AG04449 (cell line): ENCODE measurements at regions not wholly inside any gene's neighbourhood (a gene's known extent, or its start where the extent isn't known, plus 50 kb on each side); places are given as distances from the start of the nearest gene placed in this dataset.
"Not testable (repeated sequence)": the region's sequence is repeated elsewhere in the genome, so short reads cannot be mapped to it uniquely, and the experiment has no call there.

Experiments used
- CTCF ChIA-PET: fragments of 350-600 bp; formaldehyde crosslinking; extraction: SDS; loops from one replicate; lab custom pipeline; 2021; ENCODE audit warnings: antibody characterized with exemption; lab: Yijun Ruan, JAX
- POLR2A ChIA-PET: fragments of 400-600, 350-600 bp; formaldehyde crosslinking; extraction: SDS; loops from one replicate; lab custom pipeline; 2020; ENCODE audit warnings: antibody characterized with exemption, inconsistent platforms; lab: Yijun Ruan, JAX
- DNase-seq: peaks from one replicate; pipeline ENCODE4 v3.0.0-alpha.2; 2010; ENCODE audit warnings: low read depth, low spot score
- H3K4me3 ChIP-seq: 2 replicates; pipeline ENCODE4 v1.5.1; 2011; ENCODE audit warnings: low read depth, mild to moderate bottlenecking, control low read depth, low read length
- TF ChIP-seq, protein P1 (sequence below): IDR thresholded peaks from one replicate; pipeline ENCODE4 v1.5.1; 2011; ENCODE audit warnings: mild to moderate bottlenecking, moderate library complexity, low read length, control low read depth, inconsistent platforms; ENCODE audit not compliant: insufficient read depth; ENCODE audit errors: missing control alignments

DNA sequence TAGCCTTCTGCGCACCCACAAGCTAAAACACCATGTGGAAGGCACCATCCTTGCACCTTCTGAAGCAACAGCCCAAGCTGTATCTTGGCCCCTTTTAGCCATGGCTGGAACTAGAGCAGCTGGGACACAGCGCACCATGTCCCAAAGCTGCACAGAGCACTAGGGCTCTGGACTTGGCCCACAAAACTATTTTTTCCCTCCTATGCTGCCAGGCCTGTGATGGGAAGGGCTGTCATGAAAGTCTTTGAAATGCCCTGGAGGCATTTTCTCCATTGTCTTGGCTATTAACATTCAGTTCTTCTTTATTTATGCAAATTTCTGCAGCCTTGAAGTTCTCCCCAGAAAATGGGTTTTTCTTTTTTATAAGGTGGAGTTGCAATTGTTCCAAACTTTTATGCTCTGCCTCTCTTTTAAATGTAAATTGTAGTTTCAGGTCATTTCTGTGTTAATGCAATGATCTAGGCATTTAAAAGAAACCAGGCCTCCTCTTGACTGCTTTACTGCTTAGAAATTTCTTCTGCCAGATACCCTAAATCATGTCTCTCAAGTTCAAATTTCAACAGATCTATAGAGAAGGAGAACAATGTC is 996.3 kb downstream of the TAF11L14 start:
- ChIA-PET CTCF (no interaction called here), POLR2A (no interaction called here)
- TF ChIP-seq, protein P1, sequence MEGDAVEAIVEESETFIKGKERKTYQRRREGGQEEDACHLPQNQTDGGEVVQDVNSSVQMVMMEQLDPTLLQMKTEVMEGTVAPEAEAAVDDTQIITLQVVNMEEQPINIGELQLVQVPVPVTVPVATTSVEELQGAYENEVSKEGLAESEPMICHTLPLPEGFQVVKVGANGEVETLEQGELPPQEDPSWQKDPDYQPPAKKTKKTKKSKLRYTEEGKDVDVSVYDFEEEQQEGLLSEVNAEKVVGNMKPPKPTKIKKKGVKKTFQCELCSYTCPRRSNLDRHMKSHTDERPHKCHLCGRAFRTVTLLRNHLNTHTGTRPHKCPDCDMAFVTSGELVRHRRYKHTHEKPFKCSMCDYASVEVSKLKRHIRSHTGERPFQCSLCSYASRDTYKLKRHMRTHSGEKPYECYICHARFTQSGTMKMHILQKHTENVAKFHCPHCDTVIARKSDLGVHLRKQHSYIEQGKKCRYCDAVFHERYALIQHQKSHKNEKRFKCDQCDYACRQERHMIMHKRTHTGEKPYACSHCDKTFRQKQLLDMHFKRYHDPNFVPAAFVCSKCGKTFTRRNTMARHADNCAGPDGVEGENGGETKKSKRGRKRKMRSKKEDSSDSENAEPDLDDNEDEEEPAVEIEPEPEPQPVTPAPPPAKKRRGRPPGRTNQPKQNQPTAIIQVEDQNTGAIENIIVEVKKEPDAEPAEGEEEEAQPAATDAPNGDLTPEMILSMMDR = no peak
- H3K4me3 ChIP-seq = no peak overlapping the region
- DNase-seq = no peak

DNA sequence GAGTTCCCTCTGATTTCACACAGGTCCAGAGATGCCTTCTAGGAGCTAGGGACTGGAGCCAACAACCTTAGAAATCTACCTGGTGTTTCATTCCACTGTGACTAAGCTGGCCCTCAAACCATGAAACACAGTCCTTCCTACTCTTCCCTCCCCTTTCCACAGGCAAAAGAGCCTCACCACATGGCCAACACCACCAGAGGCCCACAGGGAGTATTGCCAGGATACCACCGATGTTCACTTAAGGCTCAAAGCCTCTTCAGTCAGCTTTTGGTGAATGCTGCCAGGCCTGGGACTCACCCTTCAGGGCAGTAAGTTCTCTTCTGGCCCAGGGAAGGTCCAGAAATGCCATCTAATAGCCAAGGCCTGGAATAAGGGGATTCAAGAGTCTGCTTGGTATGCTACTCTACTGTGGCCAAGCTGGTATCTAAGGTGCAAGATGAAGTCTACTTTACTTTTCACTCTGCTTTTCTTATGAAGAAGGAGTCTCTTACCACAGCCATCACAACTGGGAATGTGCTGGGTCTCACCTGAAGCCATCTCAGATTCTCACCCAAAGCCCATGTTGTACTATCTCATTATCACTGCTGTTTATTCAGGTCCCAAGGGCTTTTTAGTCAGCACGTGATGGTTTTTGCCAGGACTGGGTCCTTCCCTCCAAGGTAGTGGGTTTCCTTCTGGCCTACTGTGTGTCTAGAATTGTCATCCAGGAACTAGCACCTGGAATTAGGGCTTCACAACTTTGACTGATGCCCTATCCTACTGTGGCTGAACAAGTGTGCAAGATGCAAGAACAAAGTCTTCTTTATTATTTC is 1018.4 kb downstream of the TAF11L14 start:
- no peak for DNase-seq
- H3K4me3 ChIP-seq = no peak overlapping the region
- ChIA-PET CTCF (no interaction called here), POLR2A (no interaction called here)
- TF ChIP-seq, protein P1 = no peak

DNA sequence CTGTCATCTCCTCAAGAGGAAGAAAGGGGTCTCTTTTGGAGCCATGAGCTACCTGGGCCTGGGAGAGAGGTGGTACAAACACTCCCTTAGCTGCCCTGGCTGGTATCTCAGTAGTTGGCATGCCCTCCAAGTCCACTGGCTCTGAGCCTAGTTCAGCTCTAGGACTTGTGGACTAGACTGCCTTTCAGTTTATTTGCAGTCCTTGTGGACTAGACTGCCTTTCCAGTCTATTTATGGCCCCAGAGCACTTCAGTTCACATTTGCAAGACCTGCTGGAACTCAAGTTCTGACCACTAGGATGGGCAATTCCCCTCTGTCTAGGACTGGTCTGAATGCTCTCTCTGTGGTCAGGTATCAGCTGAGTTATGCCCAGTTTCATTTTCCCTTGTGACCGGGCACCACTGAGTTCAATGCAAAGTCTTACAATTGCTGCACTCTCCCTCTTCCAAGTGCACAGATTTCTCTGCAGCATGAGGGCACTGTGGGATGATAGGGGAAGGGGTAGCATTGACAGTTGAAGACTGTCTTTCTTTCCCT is 1019.0 kb downstream of the TAF11L14 start:
- H3K4me3 ChIP-seq = no peak overlapping the region
- TF ChIP-seq, protein P1 = no peak
- ChIA-PET CTCF (no interaction called here), POLR2A (no interaction called here)
- DNase-seq = no peak

DNA sequence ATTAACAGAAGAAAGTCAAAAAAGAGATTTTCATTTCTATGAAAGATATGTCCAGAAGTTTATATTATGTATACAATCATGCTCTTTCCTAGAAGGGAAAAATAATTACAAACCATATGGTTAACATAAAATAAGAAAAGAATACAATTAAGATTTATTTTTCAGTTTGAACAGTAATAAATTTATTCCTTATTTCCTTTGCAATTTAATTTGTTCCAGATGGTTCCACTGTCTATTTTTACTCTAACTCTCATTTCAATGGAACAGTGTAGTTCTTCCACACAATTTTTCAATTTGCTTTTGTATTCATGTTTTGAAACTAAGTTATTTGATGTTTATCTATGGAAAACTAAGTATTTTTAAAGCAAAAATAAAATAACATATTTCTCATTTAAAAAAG is 1026.3 kb downstream of the TAF11L14 start:
- ChIA-PET POLR2A (no interaction called here), CTCF (no interaction called here)

DNA sequence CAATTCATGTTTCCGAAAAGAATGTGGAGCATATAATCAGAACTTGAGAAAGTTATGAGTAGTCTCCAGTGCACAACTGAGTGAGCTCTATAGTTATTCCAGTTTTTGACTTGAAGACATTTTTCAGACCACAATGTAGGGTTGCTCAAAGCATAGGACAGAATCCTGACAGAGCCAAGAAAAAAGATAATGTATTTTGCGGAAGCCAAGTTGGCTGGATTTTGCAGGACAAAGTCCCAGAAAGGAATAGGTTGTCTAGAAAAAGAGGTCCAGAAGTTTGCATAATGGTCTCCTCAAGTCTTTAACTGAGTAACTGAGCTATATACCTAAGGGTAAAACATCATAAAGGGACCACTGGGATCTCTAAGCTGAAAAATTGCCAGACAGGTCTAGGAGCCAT is 1028.0 kb downstream of the TAF11L14 start:
- TF ChIP-seq, protein P1 = no peak
- H3K4me3 ChIP-seq = no peak overlapping the region
- DNase-seq = no peak
- ChIA-PET CTCF (no interaction called here), POLR2A (no interaction called here)

More for the DNA sequence above, 1026.3 kb downstream of the TAF11L14 start:
- no peak for DNase-seq
- H3K4me3 ChIP-seq = no peak overlapping the region
- TF ChIP-seq, protein P1 = no peak

DNA sequence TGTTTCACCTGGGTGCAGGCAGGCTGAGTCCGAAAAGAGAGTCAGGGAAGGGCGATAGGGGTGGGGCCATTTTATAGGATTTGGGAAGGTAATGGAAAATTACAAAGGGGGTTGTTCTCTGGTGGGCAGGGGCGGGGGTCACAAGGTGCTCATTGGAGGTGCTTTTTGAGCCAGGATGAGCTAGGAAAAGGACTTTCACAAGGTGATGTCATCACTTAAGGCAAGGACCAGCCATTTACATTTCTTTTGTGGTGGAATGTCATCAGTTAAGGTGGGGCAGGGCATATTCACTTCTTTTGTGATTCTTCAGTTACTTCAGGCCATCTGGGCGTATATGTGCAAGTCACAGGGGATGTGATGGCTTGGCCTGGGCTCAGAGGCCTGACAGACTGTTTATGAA is 1040.0 kb downstream of the TAF11L14 start:
- CTCF ChIA-PET, POLR2A ChIA-PET, DNase-seq, H3K4me3 ChIP-seq: not testable (repeated sequence)
